HG02981 (cell line): ENCODE measurements at regions not wholly inside any gene's neighbourhood (a gene's known extent, or its start where the extent isn't known, plus 50 kb on each side); places are given as distances from the start of the nearest gene placed in this dataset.
A peak's percentile ranks its signal among the peaks of the same experiment; 100 is the strongest.
"Not testable (repeated sequence)": the region's sequence is repeated elsewhere in the genome, so short reads cannot be mapped to it uniquely, and the experiment has no call there.

Source experiments
- ATAC-seq: cut with Tn5 transposase; IDR thresholded peaks from one replicate; pipeline ENCODE4 v1.9.1; 2021; ENCODE audit warnings: mild to moderate bottlenecking, moderate library complexity; ENCODE audit not compliant: unreplicated experiment

DNA sequence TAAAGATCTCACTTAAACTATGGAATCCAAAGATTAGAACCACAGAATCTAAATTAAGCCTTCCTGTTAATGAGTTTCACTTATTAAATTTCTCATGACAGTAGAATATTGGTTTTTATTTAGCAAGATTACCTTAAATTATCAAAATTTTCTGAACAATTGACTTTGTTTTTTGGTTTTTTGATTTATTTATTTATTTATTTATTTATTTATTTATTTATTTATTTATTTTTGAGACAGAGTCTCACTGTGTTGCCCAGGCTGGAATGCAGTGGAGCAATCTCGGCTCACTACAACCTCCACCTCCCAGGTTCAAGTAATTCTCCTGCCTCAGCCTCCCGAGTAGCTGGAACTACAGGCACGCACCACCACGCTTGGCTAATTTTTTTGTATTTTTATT lies 538.6 kb downstream of the AMY1C start:
- ATAC-seq: not testable (repeated sequence)

GRCh38 chr1:104291156-104291555 lies 541.5 kb downstream of the AMY1C start:
- ATAC-seq: no peak

DNA sequence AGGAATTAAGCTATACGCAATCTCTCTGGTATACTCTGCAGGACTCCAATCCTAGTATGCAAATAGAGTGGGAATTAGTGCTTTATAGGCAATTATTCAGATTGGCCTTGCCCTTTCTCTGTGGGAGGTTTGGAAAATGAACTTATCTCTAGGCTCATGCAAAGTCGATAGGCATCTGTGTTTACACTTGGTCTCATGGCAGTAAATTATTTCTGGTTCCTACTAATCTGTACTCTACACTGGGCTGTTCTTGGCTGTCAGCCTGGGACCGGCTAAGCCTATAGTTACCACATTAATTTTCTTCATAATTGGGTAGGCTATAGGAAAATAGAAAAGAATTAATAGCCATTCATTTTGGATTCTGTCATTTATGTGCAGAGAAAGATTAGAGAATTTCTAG lies 544.6 kb downstream of the AMY1C start:
- no peak for ATAC-seq

DNA sequence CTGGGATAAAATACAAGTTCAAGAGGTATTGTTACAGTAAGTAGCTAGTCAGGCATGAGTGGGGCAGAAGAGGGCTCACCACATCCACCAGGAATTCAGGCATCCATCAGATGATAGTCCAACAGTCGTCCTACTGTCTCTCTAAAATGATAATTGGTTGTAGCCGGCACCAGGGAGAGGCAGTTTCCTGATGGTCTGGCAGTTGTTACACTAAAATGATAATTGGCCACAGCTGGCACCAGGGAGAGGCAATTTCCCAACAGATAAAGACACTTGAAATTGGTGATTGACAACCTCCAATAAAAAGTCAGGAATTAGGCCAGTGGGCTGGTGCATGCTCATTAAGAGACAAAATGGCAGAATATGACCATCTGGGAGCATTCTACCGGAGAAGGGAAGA lies 545.8 kb downstream of the AMY1C start:
- no peak for ATAC-seq

GRCh38 chr1:104309673-104310072 lies 560.0 kb downstream of the AMY1C start:
- no peak for ATAC-seq

DNA sequence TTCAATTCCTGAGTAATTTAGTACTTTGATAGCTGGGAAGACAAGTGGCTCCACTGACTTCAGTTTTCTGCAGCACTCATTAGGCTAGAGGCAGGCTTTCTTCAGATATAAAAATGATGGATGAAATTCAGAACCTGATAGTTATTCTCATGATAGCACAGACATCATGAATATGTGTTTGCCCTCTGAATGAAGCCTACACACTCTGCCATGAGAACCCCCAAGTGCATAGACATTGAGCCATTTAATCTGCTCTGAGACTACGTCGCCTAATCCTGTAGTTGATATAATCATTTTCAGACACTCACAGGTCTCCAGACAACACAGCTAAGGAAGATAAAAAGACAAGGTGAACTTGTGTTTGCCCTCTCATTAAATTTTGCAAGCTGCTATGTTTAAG lies 566.1 kb downstream of the AMY1C start:
- ATAC-seq: no peak

GRCh38 chr1:104322131-104322530 lies 572.4 kb downstream of the AMY1C start:
- ATAC-seq: no peak

DNA sequence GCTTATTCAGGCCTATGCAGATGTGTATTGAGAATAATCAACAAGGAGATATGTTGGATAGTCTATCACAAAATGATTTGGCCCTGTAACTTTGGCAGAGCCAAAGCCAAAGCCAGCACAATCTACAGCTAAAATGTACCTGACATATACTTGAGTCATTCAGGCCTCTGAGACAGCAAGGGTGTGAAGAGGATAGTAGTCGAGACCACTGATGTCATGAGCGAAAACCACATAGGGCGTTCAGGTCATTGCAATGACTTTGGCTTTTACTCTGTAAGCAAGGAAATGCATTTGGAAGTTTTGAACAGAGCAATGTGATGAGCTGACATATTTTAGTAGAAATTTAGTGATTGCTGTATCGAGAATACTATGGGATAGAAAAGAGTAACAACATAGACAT lies 579.6 kb downstream of the AMY1C start:
- no peak for ATAC-seq

DNA sequence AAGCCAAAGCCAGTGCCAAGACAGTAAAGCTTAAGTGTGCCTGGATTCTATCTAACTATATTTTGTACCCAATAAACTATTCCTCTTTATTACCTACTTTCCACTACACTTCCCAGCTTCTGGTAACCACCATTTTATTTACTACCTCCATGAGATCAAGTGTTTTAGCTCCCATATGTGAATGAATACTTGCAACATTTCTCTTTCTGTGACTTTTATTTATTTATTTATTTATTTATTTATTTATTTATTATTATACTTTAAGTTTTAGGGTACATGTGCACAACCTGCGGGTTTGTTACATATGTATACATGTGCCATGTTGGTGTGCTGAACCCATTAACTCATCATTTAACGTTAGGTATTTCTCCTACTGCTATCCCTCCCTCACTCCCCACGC lies 582.1 kb downstream of the AMY1C start:
- no peak for ATAC-seq

GRCh38 chr1:104337927-104338326 lies 588.2 kb downstream of the AMY1C start:
- ATAC-seq: not testable (repeated sequence)

DNA sequence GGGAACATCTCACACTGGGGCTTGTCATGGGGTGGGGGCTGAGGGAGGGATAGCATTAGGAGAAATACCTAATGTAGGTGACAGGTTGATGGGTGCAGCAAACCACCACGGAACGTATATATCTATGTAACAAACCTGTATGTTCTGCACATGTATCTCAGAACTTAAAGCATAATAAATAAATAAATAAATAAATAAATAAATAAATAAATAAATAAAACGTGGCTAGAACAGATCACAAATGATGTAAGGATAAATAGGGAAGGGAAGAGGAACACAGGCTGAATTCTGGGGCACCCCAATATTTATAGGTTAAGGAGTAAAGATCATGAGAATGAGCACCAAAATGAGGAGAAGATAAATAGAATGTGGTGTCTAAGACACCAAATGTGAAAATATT lies 592.2 kb downstream of the AMY1C start:
- no peak for ATAC-seq

DNA sequence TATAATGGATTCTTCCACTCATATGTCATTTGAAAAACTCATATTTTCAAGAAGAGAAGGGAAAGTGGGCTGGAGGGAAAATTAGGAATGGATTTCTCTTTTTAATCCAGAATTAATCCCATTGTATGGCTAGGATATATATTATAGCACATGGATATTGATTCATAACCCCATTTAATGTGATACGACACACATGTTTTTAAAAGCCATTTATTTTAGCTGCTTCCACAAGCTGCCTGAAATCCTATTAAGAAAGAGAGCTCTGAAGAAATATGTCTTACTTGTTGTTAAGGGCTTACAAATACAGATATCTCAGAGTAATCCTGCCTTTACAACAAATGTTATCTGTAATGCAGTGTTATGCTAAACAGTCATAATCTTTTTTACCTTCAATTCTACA lies 598.6 kb downstream of the AMY1C start:
- ATAC-seq: no peak

DNA sequence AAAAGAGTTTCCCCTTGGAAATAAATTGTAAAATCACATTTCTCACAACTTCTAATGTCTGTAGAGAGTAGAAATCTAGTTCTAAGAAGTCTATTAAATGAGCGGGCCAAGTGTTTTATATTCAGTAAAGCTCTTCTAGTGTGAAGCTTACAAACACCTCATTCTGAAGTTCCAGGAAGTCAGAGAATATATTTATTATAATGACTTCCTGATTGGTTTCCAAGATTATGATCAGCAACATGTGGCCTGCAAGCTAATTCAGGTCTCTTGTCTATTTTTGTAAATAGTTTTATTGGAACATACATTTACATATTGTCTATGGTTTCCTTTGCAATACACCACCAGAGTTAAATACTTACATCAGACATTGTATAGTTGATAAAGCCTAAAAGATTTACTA lies 603.9 kb downstream of the AMY1C start:
- no peak for ATAC-seq

DNA sequence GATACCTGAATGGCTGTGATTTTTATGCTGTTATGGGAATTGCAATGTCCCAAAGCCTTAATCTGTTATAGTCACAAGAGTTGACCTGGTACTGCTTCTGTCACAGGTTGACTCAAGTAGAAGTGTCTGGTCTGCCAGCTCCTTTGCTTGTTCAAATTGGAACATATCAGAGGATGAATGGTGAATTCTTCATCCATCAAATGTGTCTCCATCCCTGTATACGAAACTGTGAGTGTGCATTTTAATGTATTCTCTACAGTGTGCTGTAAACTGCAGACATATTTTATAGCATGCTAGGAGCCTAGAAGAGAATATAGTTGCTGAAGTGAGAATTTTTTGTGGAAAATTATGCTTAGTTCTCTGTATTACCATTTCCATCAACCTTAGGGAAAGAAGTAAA lies 608.4 kb downstream of the AMY1C start:
- no peak for ATAC-seq

DNA sequence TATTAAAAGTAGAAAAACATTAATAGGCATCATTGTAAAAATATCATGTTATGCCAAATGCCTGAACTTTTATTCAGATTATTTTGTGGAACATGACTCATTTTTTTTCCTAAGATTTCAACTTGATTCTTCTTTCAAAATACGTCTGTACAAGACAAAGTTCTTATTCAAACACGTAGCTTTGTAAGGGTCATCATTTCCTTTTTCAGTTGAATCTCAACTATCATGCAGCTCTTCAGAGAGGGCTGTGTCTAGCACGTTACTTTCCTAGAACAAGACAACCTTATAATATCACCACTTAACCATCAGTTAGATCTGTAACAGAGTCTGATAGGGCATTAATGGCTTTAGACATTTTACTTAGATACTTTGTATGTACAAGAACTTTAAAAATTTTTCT lies 608.9 kb downstream of the AMY1C start:
- ATAC-seq: no peak

DNA sequence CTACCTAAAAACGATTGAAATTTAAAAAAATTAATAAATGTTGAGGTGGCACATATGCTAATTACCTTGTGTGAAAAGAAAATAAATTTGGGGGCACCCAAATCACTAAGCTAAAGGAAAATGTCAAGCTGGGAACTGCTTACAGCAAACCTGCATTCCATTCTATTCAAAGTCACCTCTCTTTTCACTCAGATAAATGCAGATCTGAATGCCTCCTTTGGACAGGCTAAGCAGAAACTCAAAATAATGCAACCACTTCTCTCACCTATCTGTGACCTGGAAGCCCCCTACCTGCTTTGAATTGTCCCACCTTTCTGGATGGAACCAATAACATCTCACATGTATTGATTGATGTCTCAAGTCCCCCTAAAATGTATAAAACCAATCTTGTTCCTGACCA lies 628.7 kb downstream of the AMY1C start:
- no peak for ATAC-seq

DNA sequence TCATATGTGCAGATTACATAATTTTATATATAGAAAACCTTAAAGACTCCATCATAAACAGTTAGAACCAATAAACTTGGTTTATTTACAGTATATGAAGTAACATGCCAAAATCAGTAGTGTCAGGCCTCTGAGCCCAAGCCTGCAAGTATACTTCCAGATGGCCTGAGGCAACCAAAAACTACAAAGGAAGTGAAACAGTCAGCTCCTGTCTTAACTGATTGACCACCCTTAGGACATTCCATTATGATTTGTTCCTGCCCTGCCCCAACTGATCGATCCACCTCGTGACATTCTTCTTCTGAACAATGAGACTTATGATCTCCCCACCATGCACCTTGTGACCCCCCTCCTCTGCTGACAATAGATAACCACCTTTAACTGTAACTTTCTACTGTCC lies 630.3 kb downstream of the AMY1C start:
- ATAC-seq: no peak

DNA sequence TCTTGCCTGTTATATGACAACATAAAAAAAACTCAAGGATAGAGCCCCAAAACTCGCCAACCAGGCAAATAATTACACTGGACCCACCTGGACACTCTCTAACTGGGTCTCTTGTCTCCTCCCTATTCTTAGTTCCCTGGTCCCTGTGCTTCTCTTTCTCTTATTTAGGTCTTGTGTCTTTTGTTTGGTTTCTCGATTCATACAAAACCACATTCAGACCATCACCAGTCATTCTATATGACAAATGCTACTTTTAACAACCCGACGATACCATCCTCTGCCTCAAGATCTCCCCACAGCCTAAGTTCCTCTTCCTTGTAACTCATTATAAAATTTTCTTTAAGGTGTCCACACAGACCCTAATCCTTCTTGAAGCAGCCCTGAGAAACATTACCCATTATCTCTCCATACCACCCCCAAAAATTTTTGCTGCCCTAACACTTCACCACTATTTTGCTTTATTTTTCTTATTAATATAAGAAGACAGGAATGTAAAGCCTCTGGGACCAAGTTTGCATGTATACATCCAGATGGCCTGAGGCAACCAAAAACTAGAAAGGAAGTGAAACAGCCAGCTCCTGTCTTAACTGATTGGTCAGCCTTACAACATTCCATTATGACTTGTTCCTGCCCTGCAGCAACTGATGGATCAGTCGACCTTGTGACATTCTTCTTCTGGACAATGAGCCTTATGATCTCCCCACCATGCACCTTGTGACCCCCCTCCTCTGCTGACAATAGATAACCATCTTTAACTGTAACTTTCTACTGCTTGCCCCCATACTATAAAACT lies 638.2 kb downstream of the AMY1C start:
- ATAC-seq: peak; percentile 79

DNA sequence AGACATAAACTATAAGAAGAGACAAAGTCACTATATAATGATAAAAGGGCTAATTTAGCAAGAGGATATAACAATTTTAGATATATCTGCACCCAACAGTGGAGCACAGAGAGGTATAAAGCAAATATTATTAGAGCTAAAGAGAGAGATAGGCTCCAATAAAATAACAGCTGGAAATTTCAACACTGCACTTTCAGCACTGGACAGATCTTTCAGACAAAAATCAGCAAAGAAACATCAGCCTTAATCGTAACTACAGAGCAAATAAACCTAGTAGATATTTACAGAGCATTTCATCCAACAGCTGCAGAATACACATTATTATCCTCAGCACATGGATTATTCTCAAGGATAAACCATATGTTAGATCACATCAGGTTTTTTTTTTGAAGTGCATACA lies 642.9 kb downstream of the AMY1C start:
- no peak for ATAC-seq

GRCh38 chr1:104402178-104402577 lies 652.5 kb downstream of the AMY1C start:
- ATAC-seq: no peak

- no peak for ATAC-seq
Observed at GRCh38 chr1:104403883-104404282, 654.2 kb downstream of the AMY1C start.

GRCh38 chr1:104406728-104407127 lies 657.0 kb downstream of the AMY1C start:
- no peak for ATAC-seq

GRCh38 chr1:104408268-104408667 lies 658.6 kb downstream of the AMY1C start:
- no peak for ATAC-seq
